ENCODE measurements at regions not wholly inside any gene's neighbourhood (a gene's known extent, or its start where the extent isn't known, plus 50 kb on each side); places are given as distances from the start of the nearest gene placed in this dataset.

DNA sequence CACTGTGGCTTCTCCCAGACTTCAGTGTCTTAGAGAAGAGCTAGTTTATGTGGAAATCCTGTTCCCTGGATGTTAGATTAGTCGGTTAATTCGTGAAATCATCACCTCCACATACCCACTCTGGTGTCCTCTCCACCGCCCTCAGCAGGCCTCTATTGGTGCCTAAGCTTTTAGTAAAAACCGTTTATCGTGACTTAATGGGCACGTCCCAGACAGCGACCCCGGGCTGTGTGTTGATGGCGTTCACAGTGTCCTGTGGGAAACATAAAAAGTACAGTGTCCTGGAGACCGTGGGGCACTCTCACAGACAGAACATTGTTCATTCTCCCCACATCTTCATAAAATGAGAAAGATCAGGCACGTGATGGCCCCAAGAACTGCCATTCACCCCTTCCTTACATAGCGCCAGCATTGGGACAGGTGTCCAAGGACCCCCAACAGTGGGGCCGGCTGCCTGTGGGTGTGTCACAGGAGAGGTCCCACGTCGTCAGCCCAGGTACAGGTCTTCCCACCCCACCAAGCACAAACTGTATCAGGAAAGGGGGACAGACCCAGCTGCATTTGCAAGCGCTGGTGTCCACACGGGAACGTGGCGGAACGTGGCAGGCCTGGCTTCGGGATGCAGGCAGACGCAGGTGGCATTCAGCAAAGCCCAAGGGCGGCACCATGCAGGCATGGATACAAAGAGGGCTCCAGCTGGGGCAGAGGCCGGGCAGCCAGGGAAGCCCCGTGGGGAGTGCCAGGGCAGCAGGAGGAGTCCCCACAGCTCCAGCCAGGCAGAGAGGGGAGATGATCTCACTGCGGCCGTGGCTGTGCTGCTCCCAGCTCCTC, 237.7 kb downstream of the DLL1 start (continued):
- TF ChIP-seq, protein P1, sequence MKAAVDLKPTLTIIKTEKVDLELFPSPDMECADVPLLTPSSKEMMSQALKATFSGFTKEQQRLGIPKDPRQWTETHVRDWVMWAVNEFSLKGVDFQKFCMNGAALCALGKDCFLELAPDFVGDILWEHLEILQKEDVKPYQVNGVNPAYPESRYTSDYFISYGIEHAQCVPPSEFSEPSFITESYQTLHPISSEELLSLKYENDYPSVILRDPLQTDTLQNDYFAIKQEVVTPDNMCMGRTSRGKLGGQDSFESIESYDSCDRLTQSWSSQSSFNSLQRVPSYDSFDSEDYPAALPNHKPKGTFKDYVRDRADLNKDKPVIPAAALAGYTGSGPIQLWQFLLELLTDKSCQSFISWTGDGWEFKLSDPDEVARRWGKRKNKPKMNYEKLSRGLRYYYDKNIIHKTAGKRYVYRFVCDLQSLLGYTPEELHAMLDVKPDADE (IDR thresholded peaks at IDR 0.05) = no peak
- TF ChIP-seq, protein P2, sequence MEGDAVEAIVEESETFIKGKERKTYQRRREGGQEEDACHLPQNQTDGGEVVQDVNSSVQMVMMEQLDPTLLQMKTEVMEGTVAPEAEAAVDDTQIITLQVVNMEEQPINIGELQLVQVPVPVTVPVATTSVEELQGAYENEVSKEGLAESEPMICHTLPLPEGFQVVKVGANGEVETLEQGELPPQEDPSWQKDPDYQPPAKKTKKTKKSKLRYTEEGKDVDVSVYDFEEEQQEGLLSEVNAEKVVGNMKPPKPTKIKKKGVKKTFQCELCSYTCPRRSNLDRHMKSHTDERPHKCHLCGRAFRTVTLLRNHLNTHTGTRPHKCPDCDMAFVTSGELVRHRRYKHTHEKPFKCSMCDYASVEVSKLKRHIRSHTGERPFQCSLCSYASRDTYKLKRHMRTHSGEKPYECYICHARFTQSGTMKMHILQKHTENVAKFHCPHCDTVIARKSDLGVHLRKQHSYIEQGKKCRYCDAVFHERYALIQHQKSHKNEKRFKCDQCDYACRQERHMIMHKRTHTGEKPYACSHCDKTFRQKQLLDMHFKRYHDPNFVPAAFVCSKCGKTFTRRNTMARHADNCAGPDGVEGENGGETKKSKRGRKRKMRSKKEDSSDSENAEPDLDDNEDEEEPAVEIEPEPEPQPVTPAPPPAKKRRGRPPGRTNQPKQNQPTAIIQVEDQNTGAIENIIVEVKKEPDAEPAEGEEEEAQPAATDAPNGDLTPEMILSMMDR (conservative IDR thresholded peaks at IDR 0.05; ENCODE audit: low read depth in 2 of 2) = no peak
- TF ChIP-seq NANOG (IDR thresholded peaks at IDR 0.05; ENCODE audit: borderline replicate concordance) = no peak
- no peak for TF ChIP-seq POLR2AphosphoS5 (IDR thresholded peaks at IDR 0.05; ENCODE audit: low read depth)
- no peak for TF ChIP-seq STAT1 (IDR thresholded peaks at IDR 0.05; ENCODE audit: unreplicated experiment)
- TF ChIP-seq, protein P3, sequence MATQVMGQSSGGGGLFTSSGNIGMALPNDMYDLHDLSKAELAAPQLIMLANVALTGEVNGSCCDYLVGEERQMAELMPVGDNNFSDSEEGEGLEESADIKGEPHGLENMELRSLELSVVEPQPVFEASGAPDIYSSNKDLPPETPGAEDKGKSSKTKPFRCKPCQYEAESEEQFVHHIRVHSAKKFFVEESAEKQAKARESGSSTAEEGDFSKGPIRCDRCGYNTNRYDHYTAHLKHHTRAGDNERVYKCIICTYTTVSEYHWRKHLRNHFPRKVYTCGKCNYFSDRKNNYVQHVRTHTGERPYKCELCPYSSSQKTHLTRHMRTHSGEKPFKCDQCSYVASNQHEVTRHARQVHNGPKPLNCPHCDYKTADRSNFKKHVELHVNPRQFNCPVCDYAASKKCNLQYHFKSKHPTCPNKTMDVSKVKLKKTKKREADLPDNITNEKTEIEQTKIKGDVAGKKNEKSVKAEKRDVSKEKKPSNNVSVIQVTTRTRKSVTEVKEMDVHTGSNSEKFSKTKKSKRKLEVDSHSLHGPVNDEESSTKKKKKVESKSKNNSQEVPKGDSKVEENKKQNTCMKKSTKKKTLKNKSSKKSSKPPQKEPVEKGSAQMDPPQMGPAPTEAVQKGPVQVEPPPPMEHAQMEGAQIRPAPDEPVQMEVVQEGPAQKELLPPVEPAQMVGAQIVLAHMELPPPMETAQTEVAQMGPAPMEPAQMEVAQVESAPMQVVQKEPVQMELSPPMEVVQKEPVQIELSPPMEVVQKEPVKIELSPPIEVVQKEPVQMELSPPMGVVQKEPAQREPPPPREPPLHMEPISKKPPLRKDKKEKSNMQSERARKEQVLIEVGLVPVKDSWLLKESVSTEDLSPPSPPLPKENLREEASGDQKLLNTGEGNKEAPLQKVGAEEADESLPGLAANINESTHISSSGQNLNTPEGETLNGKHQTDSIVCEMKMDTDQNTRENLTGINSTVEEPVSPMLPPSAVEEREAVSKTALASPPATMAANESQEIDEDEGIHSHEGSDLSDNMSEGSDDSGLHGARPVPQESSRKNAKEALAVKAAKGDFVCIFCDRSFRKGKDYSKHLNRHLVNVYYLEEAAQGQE (IDR thresholded peaks at IDR 0.05; ENCODE audit: unreplicated experiment) = no peak
- TF ChIP-seq EZH2 (IDR thresholded peaks at IDR 0.05; ENCODE audit: low read depth, unreplicated experiment) = no peak

DNA sequence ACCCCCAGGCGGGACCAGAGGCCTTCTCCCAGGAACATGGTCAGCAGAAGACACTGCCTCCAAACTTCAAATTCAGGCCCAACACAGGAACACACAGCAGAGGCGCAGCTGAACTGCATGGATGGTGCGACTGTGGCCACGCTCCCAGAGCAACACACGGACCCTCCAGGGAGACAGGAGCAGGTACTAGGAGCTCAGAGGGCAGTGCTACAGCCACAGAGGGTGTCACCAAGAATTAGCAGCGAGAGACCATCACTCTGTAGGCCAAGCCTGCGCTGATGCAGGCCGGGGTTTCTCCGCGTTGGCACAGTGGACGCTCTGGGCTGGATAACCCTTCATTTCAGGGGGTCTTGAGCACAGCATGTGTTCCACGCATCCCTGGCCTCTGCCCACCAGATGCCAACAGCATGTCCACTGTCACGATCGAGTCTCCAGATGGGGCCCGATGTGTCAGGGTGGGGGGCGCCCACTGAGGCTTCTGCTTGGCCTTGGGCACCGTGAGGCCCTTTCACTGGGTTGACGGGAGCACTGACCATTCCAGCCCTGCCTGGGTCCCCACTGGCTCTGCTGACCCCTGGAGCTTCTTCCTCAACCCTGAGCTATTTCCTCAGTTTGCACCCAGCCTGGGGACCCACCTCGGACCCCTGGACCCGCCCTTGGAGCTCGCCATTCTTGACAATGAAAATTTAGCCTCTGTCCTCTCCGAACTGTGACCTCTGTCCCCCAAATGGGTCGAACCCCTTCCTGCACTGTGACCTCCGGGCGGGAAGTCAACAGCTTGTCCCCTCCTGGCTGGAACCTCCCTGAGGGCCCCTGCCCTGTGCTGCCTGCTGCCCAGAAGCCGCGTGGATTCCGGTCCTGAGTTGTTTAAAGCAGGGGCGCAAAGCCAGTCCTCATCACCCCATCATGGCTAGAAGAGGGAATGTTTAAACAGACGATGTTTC, 239.4 kb downstream of the DLL1 start:
- Histone ChIP-seq H3F3A (replicated peaks; ENCODE audit: low read depth) (no peaks in the 10 kb centered on the region), H3K4me2 (no peak overlapping the region), H4K20me1 (replicated peaks; ENCODE audit: insufficient read depth) (no peaks in the 10 kb centered on the region), H3K27me3 (ENCODE audit: insufficient read depth) (no peaks in the 10 kb centered on the region), H3K36me3 (ENCODE audit: insufficient read depth) (no peaks in the 10 kb centered on the region), H3K4me1 (ENCODE audit: insufficient read depth) (0 out of 2 replicates have a peak, but pooled peaks cover 4% of the 10 kb centered on the region), H3K4me3 (no peak overlapping the region), H2AFZ (no peak overlapping the region), H3K9me2 (ENCODE audit: insufficient read depth) (no peaks in the 10 kb centered on the region), H3K79me2 (replicated peaks; ENCODE audit: insufficient read depth) (no peaks in the 10 kb centered on the region), H3K27ac (ENCODE audit: low read depth) (no peak overlapping the region)
- peaks cover 6% of the 10 kb centered on the region; the same call in 2 of the 3 replicates for H3K4me1 Mint-ChIP-seq
- H3K9me3 Mint-ChIP-seq = peaks cover 20% of the 10 kb centered on the region
- DNase-seq (ENCODE audit: low spot score) = no peak
- H3K27ac Mint-ChIP-seq = no peak overlapping the region
- no peak overlapping the region for H3K4me3 Mint-ChIP-seq
- ATAC-seq = no peak
- peaks cover 10% of the 10 kb centered on the region for H3K27me3 Mint-ChIP-seq (ENCODE audit: insufficient read depth, low read depth, poor library complexity)
- H3K36me3 Mint-ChIP-seq (ENCODE audit: low read depth) = peaks cover 13% of the 10 kb centered on the region
- no peak for TF ChIP-seq JUNB (IDR thresholded peaks at IDR 0.05; ENCODE audit: unreplicated experiment)
- TF ChIP-seq, protein P1 (IDR thresholded peaks at IDR 0.05) = no peak
- no peak for TF ChIP-seq ZNF114 (CRISPR knock-in tag; IDR thresholded peaks at IDR 0.05)
- no peak for TF ChIP-seq ZNF331 (CRISPR knock-in tag; IDR thresholded peaks at IDR 0.05; ENCODE audit: low read depth)
- no peak for TF ChIP-seq STAT1 (IDR thresholded peaks at IDR 0.05; ENCODE audit: unreplicated experiment)
- no peak for TF ChIP-seq CREB1 (CRISPR knock-in tag; IDR thresholded peaks at IDR 0.05; ENCODE audit: low read depth)
- no peak for TF ChIP-seq EZH2 (IDR thresholded peaks at IDR 0.05; ENCODE audit: low read depth, unreplicated experiment)
- no peak for TF ChIP-seq NANOG (IDR thresholded peaks at IDR 0.05; ENCODE audit: borderline replicate concordance)
- TF ChIP-seq, protein P3 (IDR thresholded peaks at IDR 0.05; ENCODE audit: unreplicated experiment) = no peak

All from GM23338 (cell line).